ENCODE measurements at regions not wholly inside any gene's neighbourhood (a gene's known extent, or its start where the extent isn't known, plus 50 kb on each side); places are given as distances from the start of the nearest gene placed in this dataset.

GRCh38 chr5:25948278-25948677 is 1090.1 kb downstream of the CDH9 start:
- Mint-ChIP-seq H3K27ac (no peak overlapping the region), H3K27me3 (ENCODE audit: low read depth) (no peaks in the 10 kb centered on the region), H3K36me3 (ENCODE audit: insufficient read depth in 1 of 3, low read depth in 3 of 3) (no peaks in the 10 kb centered on the region), H3K9me3 (no peaks in the 10 kb centered on the region), H3K4me1 (peaks cover 8 to 10% of the 10 kb centered on the region in 2 experiments), H3K4me3 (no peak overlapping the region)
- Histone ChIP-seq H3K79me2 (ENCODE audit: insufficient read depth, low read length) (no peaks in the 10 kb centered on the region), H3K27ac (ENCODE audit: insufficient read length, low read depth, low read length) (no peak overlapping the region), H3K4ac (ENCODE audit: low read depth, low read length) (no peak overlapping the region), H2BK5ac (ENCODE audit: insufficient read length, low read length) (no peak overlapping the region), H2AK5ac (ENCODE audit: insufficient read length, low read length) (no peak overlapping the region), H3K4me2 (ENCODE audit: insufficient read depth, insufficient read length, low read length) (no peak overlapping the region), H3K56ac (ENCODE audit: insufficient read length, low read depth, low read length) (no peak overlapping the region), H4K8ac (replicated peaks; ENCODE audit: insufficient read length, low read depth, low read length) (no peak overlapping the region), H3K4me1 (ENCODE audit: insufficient read depth, low read length) (no peaks in the 10 kb centered on the region), H3K27me3 (ENCODE audit: insufficient read depth, low read length) (no peaks in the 10 kb centered on the region), H3K23me2 (ENCODE audit: insufficient read length, low read depth, low read length, poor library complexity, severe bottlenecking) (no peaks in the 10 kb centered on the region), H3K79me1 (ENCODE audit: insufficient read depth, low read depth, low read length, poor library complexity, severe bottlenecking) (no peaks in the 10 kb centered on the region), H2BK15ac (ENCODE audit: low read depth, low read length) (no peak overlapping the region), H3K9me3 (ENCODE audit: control insufficient read depth, low read depth, low read length) (no peaks in the 10 kb centered on the region), H4K5ac (ENCODE audit: insufficient read length, low read depth, low read length) (no peak overlapping the region), H2BK120ac (ENCODE audit: low read depth, low read length, poor library complexity, severe bottlenecking) (no peak overlapping the region), H4K20me1 (ENCODE audit: control insufficient read depth, insufficient read depth, insufficient read length) (no peaks in the 10 kb centered on the region), H3K14ac (ENCODE audit: insufficient read depth, low read length) (no peak overlapping the region), H2BK20ac (ENCODE audit: low read depth, low read length, poor library complexity, severe bottlenecking) (no peak overlapping the region), H3K18ac (ENCODE audit: insufficient read length, low read depth, low read length) (no peak overlapping the region), H2BK12ac (ENCODE audit: insufficient read length, low read depth, low read length) (no peak overlapping the region), H3K9ac (ENCODE audit: extremely low read depth, insufficient read length, low read length) (no peak overlapping the region), H3K23ac (ENCODE audit: insufficient read length, low read depth, low read length) (no peak overlapping the region), H2AFZ (ENCODE audit: low read length) (no peak overlapping the region), H3T11ph (ENCODE audit: low read length) (no peak overlapping the region), H4K91ac (ENCODE audit: insufficient read length, low read depth, low read length) (no peak overlapping the region)
- no peak for DNase-seq
- TF ChIP-seq CTCF (conservative IDR thresholded peaks at IDR 0.05), result no peak
- whole genome bisulfite sequencing (ENCODE audit: extremely low coverage, insufficient read length, low lambda C conversion rate), result no CpG with 5 or more reads among the region's 4 CpGs
